ENCODE measurements at regions not wholly inside any gene's neighbourhood (a gene's known extent, or its start where the extent isn't known, plus 50 kb on each side); places are given as distances from the start of the nearest gene placed in this dataset.
A peak's percentile ranks its signal among the peaks of the same experiment; 100 is the strongest.

DNA sequence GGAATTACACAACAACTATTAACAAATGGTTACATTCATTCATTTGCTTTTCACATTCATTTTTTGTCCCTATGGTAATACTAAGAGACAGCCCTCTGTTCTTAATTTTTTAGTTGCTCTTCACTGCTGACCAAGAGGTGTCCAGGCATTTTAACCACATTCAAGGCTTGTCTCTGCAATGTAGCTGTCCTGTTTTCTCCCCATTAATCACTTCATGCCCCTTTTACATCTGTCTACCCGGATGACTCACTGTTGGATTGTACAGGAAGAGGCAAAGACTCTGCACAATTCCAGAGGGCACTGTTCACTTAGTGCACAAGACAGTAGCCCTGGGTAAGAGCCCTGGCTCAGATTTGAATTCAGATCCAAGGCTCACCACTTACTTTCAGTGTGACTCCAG lies 168.5 kb downstream of the NOC3L start:
- TF ChIP-seq, protein P1, sequence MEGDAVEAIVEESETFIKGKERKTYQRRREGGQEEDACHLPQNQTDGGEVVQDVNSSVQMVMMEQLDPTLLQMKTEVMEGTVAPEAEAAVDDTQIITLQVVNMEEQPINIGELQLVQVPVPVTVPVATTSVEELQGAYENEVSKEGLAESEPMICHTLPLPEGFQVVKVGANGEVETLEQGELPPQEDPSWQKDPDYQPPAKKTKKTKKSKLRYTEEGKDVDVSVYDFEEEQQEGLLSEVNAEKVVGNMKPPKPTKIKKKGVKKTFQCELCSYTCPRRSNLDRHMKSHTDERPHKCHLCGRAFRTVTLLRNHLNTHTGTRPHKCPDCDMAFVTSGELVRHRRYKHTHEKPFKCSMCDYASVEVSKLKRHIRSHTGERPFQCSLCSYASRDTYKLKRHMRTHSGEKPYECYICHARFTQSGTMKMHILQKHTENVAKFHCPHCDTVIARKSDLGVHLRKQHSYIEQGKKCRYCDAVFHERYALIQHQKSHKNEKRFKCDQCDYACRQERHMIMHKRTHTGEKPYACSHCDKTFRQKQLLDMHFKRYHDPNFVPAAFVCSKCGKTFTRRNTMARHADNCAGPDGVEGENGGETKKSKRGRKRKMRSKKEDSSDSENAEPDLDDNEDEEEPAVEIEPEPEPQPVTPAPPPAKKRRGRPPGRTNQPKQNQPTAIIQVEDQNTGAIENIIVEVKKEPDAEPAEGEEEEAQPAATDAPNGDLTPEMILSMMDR (IDR thresholded peaks at IDR 0.05; ENCODE audit: insufficient read depth, low read depth, low read length), result peak; percentile 12
- TF ChIP-seq EZH2 (IDR thresholded peaks at IDR 0.05; ENCODE audit: insufficient read depth, low read length), result no peak
